Colonic mucosa (tissue), 4 donors: ENCODE measurements at regions not wholly inside any gene's neighbourhood (a gene's known extent, or its start where the extent isn't known, plus 50 kb on each side); places are given as distances from the start of the nearest gene placed in this dataset.

ENCODE experiments used
- DNase-seq: peaks from one replicate; pipeline ENCODE4 v3.0.0-alpha.2; 2020
- H3K27ac ChIP-seq: fragments of 200-600 bp; one replicate; pipeline ENCODE4 v1.8.0; 2021
- H3K27me3 ChIP-seq: fragments of 200-600 bp; one replicate; pipeline ENCODE4 v1.8.0; 2021
- H3K36me3 ChIP-seq: fragments of 200-600 bp; one replicate; pipeline ENCODE4 v1.8.0; 2021
- H3K4me1 ChIP-seq: fragments of 200-600 bp; one replicate; pipeline ENCODE4 v1.8.0; 2021; ENCODE audit warnings: mild to moderate bottlenecking
- H3K4me3 ChIP-seq: fragments of 200-600 bp; one replicate; pipeline ENCODE4 v1.8.0; 2021
- H3K9ac ChIP-seq, 2 donors: one replicate each; pipeline ENCODE4 v1.7.0; 2013; ENCODE audit warnings: control low read depth in 2 of 2, low read depth in 2 of 2, low read length in 2 of 2
- H3K9me3 ChIP-seq: fragments of 200-600 bp; one replicate; pipeline ENCODE4 v1.8.0; 2021
- CTCF ChIP-seq: fragments of 200-600 bp; IDR thresholded peaks from one replicate; pipeline ENCODE4 v1.8.0; 2022; ENCODE audit warnings: antibody characterized with exemption, mild to moderate bottlenecking
- intact Hi-C: fragments of 100-400 bp; cut with DNase I; formaldehyde crosslinking; loops from one replicate; pipeline ENCODE4 v1.14.1; 2022
- donor health status: healthy.
- donor health status: DM: no; HTN: no; CAD: no.
- donor health status: DM: no; HTN: no; CAD: no.

- no peak for DNase-seq
- no peak overlapping the region for H3K9ac ChIP-seq
- no peaks in the 10 kb centered on the region for H3K36me3 ChIP-seq
- intact Hi-C loops: no loop called here
- no peak overlapping the region for H3K27ac ChIP-seq
- no peak for TF ChIP-seq CTCF
- H3K4me1 ChIP-seq: no peaks in the 10 kb centered on the region
- no peaks in the 10 kb centered on the region for H3K9me3 ChIP-seq
- no peaks in the 10 kb centered on the region for H3K27me3 ChIP-seq
- H3K4me3 ChIP-seq: no peak overlapping the region
Observed at GRCh38 chr5:8322484-8322883, 453.5 kb downstream of the MTRR start.

GRCh38 chr5:8327016-8327415 lies 458.1 kb downstream of the MTRR start:
- intact Hi-C loops: no loop called here
- no peak overlapping the region for H3K4me3 ChIP-seq
- H3K4me1 ChIP-seq: no peaks in the 10 kb centered on the region
- no peak overlapping the region for H3K9ac ChIP-seq
- H3K9me3 ChIP-seq: no peaks in the 10 kb centered on the region
- no peaks in the 10 kb centered on the region for H3K36me3 ChIP-seq
- H3K27me3 ChIP-seq: no peaks in the 10 kb centered on the region
- no peak for DNase-seq
- H3K27ac ChIP-seq: no peak overlapping the region
- no peak for TF ChIP-seq CTCF

- no peaks in the 10 kb centered on the region for H3K36me3 ChIP-seq
- H3K9ac ChIP-seq: no peak overlapping the region
- H3K4me1 ChIP-seq: no peaks in the 10 kb centered on the region
- DNase-seq: no peak
- intact Hi-C loops: loop anchor here (10.0 kb wide), 1 partner anchor 395 kb away; no protein-coding TSS in a partner anchor
- no peaks in the 10 kb centered on the region for H3K27me3 ChIP-seq
- no peak for TF ChIP-seq CTCF
- H3K9me3 ChIP-seq: no peaks in the 10 kb centered on the region
- no peak overlapping the region for H3K4me3 ChIP-seq
- no peak overlapping the region for H3K27ac ChIP-seq
Observed at GRCh38 chr5:8329773-8330172, 460.8 kb downstream of the MTRR start.

GRCh38 chr5:8332666-8333445 lies 463.9 kb downstream of the MTRR start:
- H3K9me3 ChIP-seq: no peaks in the 10 kb centered on the region
- H3K4me3 ChIP-seq: no peak overlapping the region
- H3K36me3 ChIP-seq: no peaks in the 10 kb centered on the region
- H3K9ac ChIP-seq: no peak overlapping the region
- no peaks in the 10 kb centered on the region for H3K27me3 ChIP-seq
- intact Hi-C loops: loop anchor here (10.0 kb wide), 1 partner anchor 398 kb away; no protein-coding TSS in a partner anchor
- no peaks in the 10 kb centered on the region for H3K4me1 ChIP-seq
- DNase-seq: no peak
- no peak overlapping the region for H3K27ac ChIP-seq
- no peak for TF ChIP-seq CTCF

- H3K36me3 ChIP-seq: no peaks in the 10 kb centered on the region
- intact Hi-C loops: loop anchor here (10.0 kb wide), 1 partner anchor 399 kb away; no protein-coding TSS in a partner anchor
- H3K27ac ChIP-seq: no peak overlapping the region
- H3K9ac ChIP-seq: no peak overlapping the region
- H3K27me3 ChIP-seq: no peaks in the 10 kb centered on the region
- DNase-seq: no peak
- no peaks in the 10 kb centered on the region for H3K4me1 ChIP-seq
- no peak overlapping the region for H3K4me3 ChIP-seq
- no peak for TF ChIP-seq CTCF
- H3K9me3 ChIP-seq: no peaks in the 10 kb centered on the region
Observed at GRCh38 chr5:8333485-8333884, 464.5 kb downstream of the MTRR start.
